ENCODE measurements at regions not wholly inside any gene's neighbourhood (a gene's known extent, or its start where the extent isn't known, plus 50 kb on each side); places are given as distances from the start of the nearest gene placed in this dataset.

- H4K20me1 ChIP-seq (ENCODE audit: insufficient read depth, low read length), result no peaks in the 10 kb centered on the region
- no peaks in the 10 kb centered on the region for H3K4me1 ChIP-seq (ENCODE audit: insufficient read depth, low read length)
- H2AFZ ChIP-seq (ENCODE audit: low read length), result no peak overlapping the region
- no peak overlapping the region for H3K4me2 ChIP-seq (ENCODE audit: insufficient read depth, low read length)
- H3K4me3 ChIP-seq (ENCODE audit: insufficient read depth, low read length), result no peak overlapping the region
- TF ChIP-seq CTCF (IDR thresholded peaks at IDR 0.05; ENCODE audit: extremely low read depth, low read depth, low read length), result no peak
- no peaks in the 10 kb centered on the region for H3K27me3 ChIP-seq (ENCODE audit: insufficient read depth, low read length)
- DNase-seq (ENCODE audit: insufficient read length, low spot score, missing footprints), result no peak
- no peaks in the 10 kb centered on the region for H3K9me3 ChIP-seq (ENCODE audit: low read depth, low read length)
- H3K27ac ChIP-seq (ENCODE audit: low read depth, low read length), result no peak overlapping the region
- no peaks in the 10 kb centered on the region for H3K79me2 ChIP-seq (ENCODE audit: insufficient read depth, low read length)
- no peaks in the 10 kb centered on the region for H3K36me3 ChIP-seq (ENCODE audit: insufficient read depth, low read length)
Observed at GRCh38 chr6:125554456-125554855, 195.0 kb upstream of the HEY2 start.

GRCh38 chr6:125558241-125558843, 191.1 kb upstream of the HEY2 start:
- no peaks in the 10 kb centered on the region for H3K36me3 ChIP-seq (ENCODE audit: insufficient read depth, low read length)
- DNase-seq (ENCODE audit: insufficient read length, low spot score, missing footprints), result no peak
- H3K4me2 ChIP-seq (ENCODE audit: insufficient read depth, low read length), result no peak overlapping the region

GRCh38 chr6:125558907-125559306, 190.5 kb upstream of the HEY2 start:
- Histone ChIP-seq H3K9me3 (ENCODE audit: low read depth, low read length) (no peaks in the 10 kb centered on the region), H3K4me3 (ENCODE audit: insufficient read depth, low read length) (no peak overlapping the region), H3K4me2 (ENCODE audit: insufficient read depth, low read length) (no peak overlapping the region), H3K36me3 (ENCODE audit: insufficient read depth, low read length) (no peaks in the 10 kb centered on the region), H3K27ac (ENCODE audit: low read depth, low read length) (no peak overlapping the region), H3K79me2 (ENCODE audit: insufficient read depth, low read length) (no peaks in the 10 kb centered on the region), H2AFZ (ENCODE audit: low read length) (no peak overlapping the region), H3K27me3 (ENCODE audit: insufficient read depth, low read length) (no peaks in the 10 kb centered on the region), H4K20me1 (ENCODE audit: insufficient read depth, low read length) (no peaks in the 10 kb centered on the region), H3K4me1 (ENCODE audit: insufficient read depth, low read length) (no peaks in the 10 kb centered on the region)
- TF ChIP-seq CTCF (IDR thresholded peaks at IDR 0.05; ENCODE audit: extremely low read depth, low read depth, low read length), result no peak
- no peak for DNase-seq (ENCODE audit: insufficient read length, low spot score, missing footprints)

More at GRCh38 chr6:125558241-125558843, 191.1 kb upstream of the HEY2 start:
- Histone ChIP-seq H3K27ac (ENCODE audit: low read depth, low read length) (no peak overlapping the region), H2AFZ (ENCODE audit: low read length) (no peak overlapping the region), H3K79me2 (ENCODE audit: insufficient read depth, low read length) (no peaks in the 10 kb centered on the region), H3K9me3 (ENCODE audit: low read depth, low read length) (no peaks in the 10 kb centered on the region), H3K27me3 (ENCODE audit: insufficient read depth, low read length) (no peaks in the 10 kb centered on the region), H3K4me1 (ENCODE audit: insufficient read depth, low read length) (no peaks in the 10 kb centered on the region), H3K4me3 (ENCODE audit: insufficient read depth, low read length) (no peak overlapping the region), H4K20me1 (ENCODE audit: insufficient read depth, low read length) (no peaks in the 10 kb centered on the region)
- no peak for TF ChIP-seq CTCF (IDR thresholded peaks at IDR 0.05; ENCODE audit: extremely low read depth, low read depth, low read length)

GRCh38 chr6:125562156-125562555, 187.3 kb upstream of the HEY2 start:
- Histone ChIP-seq H3K27ac (ENCODE audit: low read depth, low read length) (no peak overlapping the region), H3K4me1 (ENCODE audit: insufficient read depth, low read length) (no peaks in the 10 kb centered on the region), H3K79me2 (ENCODE audit: insufficient read depth, low read length) (no peaks in the 10 kb centered on the region), H4K20me1 (ENCODE audit: insufficient read depth, low read length) (no peaks in the 10 kb centered on the region), H3K4me3 (ENCODE audit: insufficient read depth, low read length) (no peak overlapping the region), H3K9me3 (ENCODE audit: low read depth, low read length) (no peaks in the 10 kb centered on the region), H3K4me2 (ENCODE audit: insufficient read depth, low read length) (no peak overlapping the region), H2AFZ (ENCODE audit: low read length) (no peak overlapping the region), H3K36me3 (ENCODE audit: insufficient read depth, low read length) (no peaks in the 10 kb centered on the region), H3K27me3 (ENCODE audit: insufficient read depth, low read length) (no peaks in the 10 kb centered on the region)
- no peak for DNase-seq (ENCODE audit: insufficient read length, low spot score, missing footprints)
- no peak for TF ChIP-seq CTCF (IDR thresholded peaks at IDR 0.05; ENCODE audit: extremely low read depth, low read depth, low read length)
